Stimulated activated naive CD8-positive, alpha-beta T cell treated with anti-CD3 and anti-CD28 coated beads, Interleukin-15, amount 100 ng/mL, for 72 hours (primary cell): ENCODE measurements at regions not wholly inside any gene's neighbourhood (a gene's known extent, or its start where the extent isn't known, plus 50 kb on each side); places are given as distances from the start of the nearest gene placed in this dataset.
"Not testable (repeated sequence)": the region's sequence is repeated elsewhere in the genome, so short reads cannot be mapped to it uniquely, and the experiment has no call there.

Source experiments
- ATAC-seq: fragments of 150-1000 bp; cut with Tn5 transposase; 2 replicates; pipeline ENCODE4 v1.10.0; 2021; ENCODE audit warnings: mild to moderate bottlenecking, moderate library complexity
- DNase-seq, 2 donors: peaks; one replicate each; pipeline ENCODE4 v3.0.0; 2021 to 2022
- H3K27ac Mint-ChIP-seq, 2 donors: one replicate each; pipeline ENCODE4 v1.8.0; 2022; ENCODE audit warnings: mild to moderate bottlenecking in 2 of 2, mixed read lengths in 2 of 2, moderate library complexity in 2 of 2
- H3K27me3 Mint-ChIP-seq: one replicate; pipeline ENCODE4 v1.8.0; 2022; ENCODE audit warnings: mixed read lengths
- H3K4me1 Mint-ChIP-seq: one replicate; pipeline ENCODE4 v1.8.0; 2022; ENCODE audit warnings: mild to moderate bottlenecking, mixed read lengths
- H3K4me3 Mint-ChIP-seq, 2 donors: one replicate each; pipeline ENCODE4 v1.8.0; 2022; ENCODE audit warnings: mild to moderate bottlenecking in 2 of 2, mixed read lengths in 2 of 2, moderate library complexity in 1 of 2
- H3K9me3 Mint-ChIP-seq, 2 donors: one replicate each; pipeline ENCODE4 v1.8.0; 2022; ENCODE audit warnings: mixed read lengths in 2 of 2

- no peak for DNase-seq
- ATAC-seq, result no peak
- no peaks in the 10 kb centered on the region for H3K9me3 Mint-ChIP-seq
- H3K4me3 Mint-ChIP-seq, result no peak overlapping the region
- peaks cover 8% of the 10 kb centered on the region for H3K27me3 Mint-ChIP-seq
- no peaks in the 10 kb centered on the region for H3K4me1 Mint-ChIP-seq
- H3K27ac Mint-ChIP-seq, result no peak overlapping the region
Measured at GRCh38 chr4:112954286-112954685, 95.2 kb upstream of the ANK2 start.

- no peaks in the 10 kb centered on the region for H3K4me1 Mint-ChIP-seq
- ATAC-seq, result no peak
- H3K9me3 Mint-ChIP-seq, result no peaks in the 10 kb centered on the region
- H3K27ac Mint-ChIP-seq, result no peak overlapping the region
- H3K4me3 Mint-ChIP-seq, result no peak overlapping the region
- H3K27me3 Mint-ChIP-seq, result peaks cover 7% of the 10 kb centered on the region
- DNase-seq, result no peak
Measured at GRCh38 chr4:112956484-112956896, 93.0 kb upstream of the ANK2 start.

GRCh38 chr4:112957764-112958163, 91.7 kb upstream of the ANK2 start:
- not testable (repeated sequence) for H3K4me3 Mint-ChIP-seq, ATAC-seq, H3K27ac Mint-ChIP-seq, H3K4me1 Mint-ChIP-seq, DNase-seq, H3K27me3 Mint-ChIP-seq, H3K9me3 Mint-ChIP-seq

GRCh38 chr4:112966701-112967488, 82.6 kb upstream of the ANK2 start:
- H3K4me1 Mint-ChIP-seq, result no peaks in the 10 kb centered on the region
- no peak overlapping the region for H3K4me3 Mint-ChIP-seq
- no peak overlapping the region for H3K27ac Mint-ChIP-seq
- peaks cover 10 to 12% of the 10 kb centered on the region in 2 donors for H3K9me3 Mint-ChIP-seq
- no peaks in the 10 kb centered on the region for H3K27me3 Mint-ChIP-seq
- DNase-seq (no peak), ATAC-seq (no peak)

GRCh38 chr4:112968451-112969159, 80.8 kb upstream of the ANK2 start:
- DNase-seq (no peak), ATAC-seq (no peak)
- Mint-ChIP-seq H3K4me3 (no peak overlapping the region), H3K27ac (no peak overlapping the region), H3K9me3 (peaks cover 10 to 12% of the 10 kb centered on the region in 2 donors), H3K27me3 (no peaks in the 10 kb centered on the region), H3K4me1 (no peaks in the 10 kb centered on the region)

GRCh38 chr4:112970903-112971302, 78.5 kb upstream of the ANK2 start:
- Mint-ChIP-seq H3K27ac (no peak overlapping the region), H3K27me3 (no peaks in the 10 kb centered on the region), H3K9me3 (no peaks in the 10 kb centered on the region), H3K4me3 (no peak overlapping the region), H3K4me1 (no peaks in the 10 kb centered on the region)
- ATAC-seq (no peak), DNase-seq (no peak)

GRCh38 chr4:112973750-112974251, 75.7 kb upstream of the ANK2 start:
- Mint-ChIP-seq H3K4me1 (no peaks in the 10 kb centered on the region), H3K27ac (no peak overlapping the region)
- no peak for ATAC-seq

GRCh38 chr4:112975567-112976355, 73.7 kb upstream of the ANK2 start:
- H3K27me3 Mint-ChIP-seq, result peaks cover 3% of the 10 kb centered on the region
- peak overlapping the region in 1 of 2 donors; percentile 50 for H3K27ac Mint-ChIP-seq
- ATAC-seq, result no peak
- no peak overlapping the region for H3K4me3 Mint-ChIP-seq
- no peaks in the 10 kb centered on the region for H3K4me1 Mint-ChIP-seq
- DNase-seq, result no peak
- H3K9me3 Mint-ChIP-seq, result no peaks in the 10 kb centered on the region

More at GRCh38 chr4:112973750-112974251, 75.7 kb upstream of the ANK2 start:
- Mint-ChIP-seq H3K4me3 (no peak overlapping the region), H3K27me3 (no peaks in the 10 kb centered on the region), H3K9me3 (no peaks in the 10 kb centered on the region)
- DNase-seq, result no peak

- no peak overlapping the region for H3K27ac Mint-ChIP-seq
- H3K4me3 Mint-ChIP-seq, result no peak overlapping the region
- no peak for ATAC-seq
- H3K27me3 Mint-ChIP-seq, result peaks cover 11% of the 10 kb centered on the region
- H3K9me3 Mint-ChIP-seq, result no peaks in the 10 kb centered on the region
- no peaks in the 10 kb centered on the region for H3K4me1 Mint-ChIP-seq
- no peak for DNase-seq
Measured at GRCh38 chr4:112978691-112979472, 70.6 kb upstream of the ANK2 start.

GRCh38 chr4:112979881-112980421, 69.5 kb upstream of the ANK2 start:
- no peaks in the 10 kb centered on the region for H3K9me3 Mint-ChIP-seq
- no peak overlapping the region for H3K4me3 Mint-ChIP-seq
- DNase-seq (no peak), ATAC-seq (no peak)
- peaks cover 11% of the 10 kb centered on the region for H3K27me3 Mint-ChIP-seq
- no peak overlapping the region for H3K27ac Mint-ChIP-seq
- no peaks in the 10 kb centered on the region for H3K4me1 Mint-ChIP-seq

GRCh38 chr4:112982680-112983079, 66.8 kb upstream of the ANK2 start:
- no peak for ATAC-seq
- H3K9me3 Mint-ChIP-seq, result no peaks in the 10 kb centered on the region
- H3K4me1 Mint-ChIP-seq, result no peaks in the 10 kb centered on the region
- peaks cover 11% of the 10 kb centered on the region for H3K27me3 Mint-ChIP-seq
- no peak for DNase-seq
- H3K27ac Mint-ChIP-seq, result no peak overlapping the region
- no peak overlapping the region for H3K4me3 Mint-ChIP-seq

GRCh38 chr4:112994732-112995464, 54.6 kb upstream of the ANK2 start:
- Mint-ChIP-seq H3K9me3 (peaks cover 6 to 10% of the 10 kb centered on the region in 2 donors), H3K4me1 (no peaks in the 10 kb centered on the region), H3K27me3 (no peaks in the 10 kb centered on the region), H3K4me3 (no peak overlapping the region), H3K27ac (no peak overlapping the region)
- ATAC-seq, result no peak
- DNase-seq, result no peak
